Coronary artery (tissue), 2 donors: ENCODE measurements at regions not wholly inside any gene's neighbourhood (a gene's known extent, or its start where the extent isn't known, plus 50 kb on each side); places are given as distances from the start of the nearest gene placed in this dataset.

Experiments used
- DNase-seq: peaks from one replicate; pipeline ENCODE4 v3.0.0-alpha.2; 2017; ENCODE audit warnings: low spot score
- H3K27ac ChIP-seq, 2 donors: fragments of 200-600 bp; sonication (generic); one replicate each; pipeline ENCODE4 v1.5.1; 2016 to 2019
- H3K4me3 ChIP-seq: fragments of 200-600 bp; sonication (generic); 2 replicates; pipeline ENCODE4 v1.5.1; 2016; ENCODE audit warnings: mild to moderate bottlenecking, moderate library complexity
- CTCF ChIP-seq: fragments of 200-600 bp; sonication (generic); IDR thresholded peaks from one replicate; pipeline ENCODE4 v1.5.1; 2019; ENCODE audit warnings: antibody characterized with exemption

GRCh38 chr4:126227428-126227827 is 912.7 kb downstream of the FAT4 start:
- TF ChIP-seq CTCF, result no peak

GRCh38 chr4:126230269-126230668 is 915.5 kb downstream of the FAT4 start:
- H3K4me3 ChIP-seq, result no peak overlapping the region
- no peak overlapping the region for H3K27ac ChIP-seq
- no peak for TF ChIP-seq CTCF
- no peak for DNase-seq

More at GRCh38 chr4:126227428-126227827, 912.7 kb downstream of the FAT4 start:
- no peak for DNase-seq
- Histone ChIP-seq H3K27ac (no peak overlapping the region), H3K4me3 (no peak overlapping the region)

- Histone ChIP-seq H3K27ac (no peak overlapping the region), H3K4me3 (no peak overlapping the region)
- DNase-seq, result no peak
- no peak for TF ChIP-seq CTCF
Observed at GRCh38 chr4:126233483-126233882, 918.7 kb downstream of the FAT4 start.

- no peak for DNase-seq
- H3K27ac ChIP-seq, result no peak overlapping the region
- TF ChIP-seq CTCF, result no peak
Observed at GRCh38 chr4:126238013-126238412, 923.3 kb downstream of the FAT4 start.

GRCh38 chr4:126241634-126242033 is 926.9 kb downstream of the FAT4 start:
- TF ChIP-seq CTCF, result no peak
- Histone ChIP-seq H3K27ac (no peak overlapping the region), H3K4me3 (no peak overlapping the region)
- no peak for DNase-seq

More at GRCh38 chr4:126238013-126238412, 923.3 kb downstream of the FAT4 start:
- H3K4me3 ChIP-seq, result no peak overlapping the region

- H3K4me3 ChIP-seq, result no peak overlapping the region
- H3K27ac ChIP-seq, result peak overlapping the region in 1 of 2 donors; percentile 45
- peak; percentile 56 for DNase-seq
- no peak for TF ChIP-seq CTCF
Observed at GRCh38 chr4:126242679-126243390, 928.1 kb downstream of the FAT4 start.

- H3K4me3 ChIP-seq, result no peak overlapping the region
- no peak overlapping the region for H3K27ac ChIP-seq
- no peak for DNase-seq
- TF ChIP-seq CTCF, result no peak
Observed at GRCh38 chr4:126247409-126247808, 932.7 kb downstream of the FAT4 start.
